WTC11 (cell line): ENCODE measurements at regions not wholly inside any gene's neighbourhood (a gene's known extent, or its start where the extent isn't known, plus 50 kb on each side); places are given as distances from the start of the nearest gene placed in this dataset.
"Not testable (repeated sequence)": the region's sequence is repeated elsewhere in the genome, so short reads cannot be mapped to it uniquely, and the experiment has no call there.

Source experiments
- ATAC-seq: fragments of 200-7000 bp; cut with Tn5 transposase; 2 replicates; pipeline ENCODE4 v1.10.0; 2021; ENCODE audit warnings: mild to moderate bottlenecking, moderate library complexity
- CTCF ChIA-PET: fragments of 300-600 bp; sonication (Branson Sonifier 250); formaldehyde crosslinking; loops from one replicate; lab custom pipeline; 2021; ENCODE audit warnings: antibody characterized with exemption; lab: Charles Lee
- POLR2A ChIA-PET: fragments of 350-600 bp; sonication (Branson Sonifier 250); formaldehyde crosslinking; loops from one replicate; lab custom pipeline; 2021; ENCODE audit warnings: antibody characterized with exemption; lab: Charles Lee
- DNase-seq: peaks from one replicate; pipeline ENCODE4 v3.0.0; 2021; ENCODE audit warnings: low spot score
- H3K27ac Mint-ChIP-seq: 2 replicates; pipeline ENCODE4 v1.8.0; 2021; ENCODE audit warnings: mixed read lengths
- H3K27me3 Mint-ChIP-seq: 2 replicates; pipeline ENCODE4 v1.8.0; 2021; ENCODE audit warnings: low read depth, mild to moderate bottlenecking, moderate library complexity, mixed read lengths
- H3K36me3 Mint-ChIP-seq: 2 replicates; pipeline ENCODE4 v1.8.0; 2021; ENCODE audit warnings: mixed read lengths
- H3K4me1 Mint-ChIP-seq: 2 replicates; pipeline ENCODE4 v1.8.0; 2022; ENCODE audit warnings: mixed read lengths
- H3K4me3 Mint-ChIP-seq: 2 replicates; pipeline ENCODE4 v1.8.0; 2021; ENCODE audit warnings: mild to moderate bottlenecking, moderate library complexity, mixed read lengths
- H3K9me3 Mint-ChIP-seq: 2 replicates; pipeline ENCODE4 v1.8.0; 2021; ENCODE audit warnings: mixed read lengths
- ATF3 ChIP-seq: sonication (generic); formaldehyde crosslinking; conservative IDR thresholded peaks from 2 replicates; pipeline ENCODE4 v1.8.1; 2022; ENCODE audit warnings: mild to moderate bottlenecking, missing genetic modification reagents
- ATF6 ChIP-seq: sonication (generic); formaldehyde crosslinking; IDR thresholded peaks from 2 replicates; pipeline ENCODE4 v1.8.1; 2023; ENCODE audit warnings: mild to moderate bottlenecking, missing genetic modification reagents
- CDX4 ChIP-seq: fragments of 250-450 bp; sonication (Bioruptor Pico); IDR thresholded peaks from 2 replicates; pipeline ENCODE4 v1.9.0; 2021; ENCODE audit warnings: moderate library complexity, mild to moderate bottlenecking, inconsistent platforms, borderline replicate concordance
- CREB1 ChIP-seq: sonication (generic); formaldehyde crosslinking; IDR thresholded peaks from 2 replicates; pipeline ENCODE4 v1.8.0; 2023; ENCODE audit warnings: mild to moderate bottlenecking, missing genetic modification reagents
- KAT7 ChIP-seq: sonication (generic); formaldehyde crosslinking; IDR thresholded peaks from 2 replicates; pipeline ENCODE4 v1.8.1; 2023; ENCODE audit warnings: missing genetic modification reagents, mild to moderate bottlenecking, borderline replicate concordance
- MYBL2 ChIP-seq: sonication (generic); formaldehyde crosslinking; IDR thresholded peaks from 2 replicates; pipeline ENCODE4 v1.8.1; 2023; ENCODE audit warnings: mild to moderate bottlenecking, moderate library complexity, missing genetic modification reagents
- TP53 ChIP-seq: sonication (generic); formaldehyde crosslinking; IDR thresholded peaks from 2 replicates; pipeline ENCODE4 v1.8.1; 2023; ENCODE audit warnings: mild to moderate bottlenecking, missing genetic modification reagents
- ZNF423 ChIP-seq: fragments of 250-450 bp; sonication (Bioruptor Pico); IDR thresholded peaks from 2 replicates; pipeline ENCODE4 v2.1.2; 2022; ENCODE audit warnings: mild to moderate bottlenecking, moderate library complexity
- ZNF512 ChIP-seq: sonication (generic); formaldehyde crosslinking; IDR thresholded peaks from 2 replicates; pipeline ENCODE4 v1.8.1; 2022; ENCODE audit warnings: missing genetic modification reagents, borderline replicate concordance
- ZNF671 ChIP-seq: fragments of 250-450 bp; sonication (Bioruptor Pico); IDR thresholded peaks from 2 replicates; pipeline ENCODE4 v1.8.0; 2021; ENCODE audit warnings: mild to moderate bottlenecking
- ZSCAN18 ChIP-seq: fragments of 250-450 bp; sonication (Bioruptor Pico); IDR thresholded peaks from 2 replicates; pipeline ENCODE4 v2.1.2; 2022; ENCODE audit warnings: mild to moderate bottlenecking, moderate library complexity

- peaks cover 12% of the 10 kb centered on the region for H3K4me1 Mint-ChIP-seq
- POLR2A ChIA-PET, H3K36me3 Mint-ChIP-seq, H3K4me3 Mint-ChIP-seq, H3K27me3 Mint-ChIP-seq, DNase-seq, H3K27ac Mint-ChIP-seq, ATAC-seq, CTCF ChIA-PET: not testable (repeated sequence)
- H3K9me3 Mint-ChIP-seq, result peaks cover 16% of the 10 kb centered on the region
These were observed 1859.4 kb upstream of the C9orf72 start for GRCh38 chr9:29432656-29433055.

- no peak overlapping the region for H3K4me3 Mint-ChIP-seq
- DNase-seq, result no peak
- TF ChIP-seq TP53 (CRISPR knock-in tag) (no peak), ZSCAN18 (CRISPR knock-in tag) (no peak), CREB1 (CRISPR knock-in tag) (no peak), MYBL2 (CRISPR knock-in tag) (no peak), ATF6 (CRISPR knock-in tag) (no peak)
- TF ChIP-seq, all 79 proteins: peak for 0
- no peak overlapping the region for H3K27ac Mint-ChIP-seq
- no peak for ATAC-seq
- peaks cover 4% of the 10 kb centered on the region for H3K9me3 Mint-ChIP-seq
- no peaks in the 10 kb centered on the region for H3K36me3 Mint-ChIP-seq
- no peaks in the 10 kb centered on the region for H3K27me3 Mint-ChIP-seq
- ChIA-PET POLR2A (no interaction called here), CTCF (no interaction called here)
- peaks cover 16% of the 10 kb centered on the region for H3K4me1 Mint-ChIP-seq
These were observed 1862.1 kb upstream of the C9orf72 start for GRCh38 chr9:29435368-29435767.

GRCh38 chr9:29437526-29437925, 1864.2 kb upstream of the C9orf72 start:
- DNase-seq (no peak), ATAC-seq (no peak)
- Mint-ChIP-seq H3K4me1 (peaks cover 19% of the 10 kb centered on the region), H3K27me3 (no peaks in the 10 kb centered on the region), H3K4me3 (no peak overlapping the region), H3K36me3 (no peaks in the 10 kb centered on the region)
- POLR2A ChIA-PET, result no interaction called here
- no peak for TF ChIP-seq KAT7
- no peak for TF ChIP-seq ZNF671 (CRISPR knock-in tag)
- TF ChIP-seq ZNF512 (CRISPR knock-in tag), result no peak
- TF ChIP-seq, all 79 proteins: peak for 0
- H3K27ac Mint-ChIP-seq, result no peak overlapping the region
- H3K9me3 Mint-ChIP-seq, result no peaks in the 10 kb centered on the region
- CTCF ChIA-PET, result no interaction called here

GRCh38 chr9:29439961-29440360, 1866.7 kb upstream of the C9orf72 start:
- ATAC-seq, result no peak
- H3K27me3 Mint-ChIP-seq, result no peaks in the 10 kb centered on the region
- POLR2A ChIA-PET, result no interaction called here
- no peak for DNase-seq
- no peaks in the 10 kb centered on the region for H3K9me3 Mint-ChIP-seq
- H3K36me3 Mint-ChIP-seq, result no peaks in the 10 kb centered on the region
- peaks cover 15% of the 10 kb centered on the region for H3K4me1 Mint-ChIP-seq
- H3K27ac Mint-ChIP-seq, result no peak overlapping the region
- CTCF ChIA-PET, result no interaction called here
- TF ChIP-seq ATF3 (CRISPR knock-in tag) (no peak), ZNF423 (CRISPR knock-in tag) (no peak), ZNF512 (CRISPR knock-in tag) (no peak), CDX4 (CRISPR knock-in tag) (no peak)
- TF ChIP-seq, all 79 proteins: peak for 0
- H3K4me3 Mint-ChIP-seq, result no peak overlapping the region
